Neural progenitor cell (in vitro differentiated cells): ENCODE measurements at regions not wholly inside any gene's neighbourhood (a gene's known extent, or its start where the extent isn't known, plus 50 kb on each side); places are given as distances from the start of the nearest gene placed in this dataset.

Source experiments
- CTCF ChIP-seq: fragments of 200-600 bp; sonication (generic); IDR thresholded peaks from 2 replicates; pipeline ENCODE4 v1.5.1; 2017; ENCODE audit warnings: antibody characterized with exemption, mild to moderate bottlenecking
- EZH2 ChIP-seq: fragments of 200-600 bp; sonication (generic); IDR thresholded peaks from 2 replicates; pipeline ENCODE4 v1.6.1; 2017; ENCODE audit warnings: antibody characterized with exemption, mild to moderate bottlenecking, moderate library complexity

DNA sequence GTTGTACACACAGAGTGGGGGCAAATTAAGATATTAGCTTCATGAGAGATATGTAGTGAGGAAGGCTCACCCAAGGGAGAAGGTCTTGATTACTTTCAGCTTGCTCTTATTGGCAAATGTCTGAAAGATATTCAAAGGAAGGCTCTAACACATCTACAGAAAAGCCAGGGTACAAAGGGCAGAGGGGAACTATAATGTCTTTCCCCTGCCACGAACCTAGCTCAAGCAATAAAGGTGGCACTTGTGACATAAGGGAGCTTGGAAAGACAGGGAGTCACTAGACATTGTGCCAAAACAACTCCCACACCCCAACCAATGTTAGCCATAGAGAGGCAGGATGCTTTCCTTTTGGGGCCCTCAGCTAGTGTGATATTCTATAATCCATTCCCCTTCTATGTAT lies 52.2 kb upstream of the SOX9 start:
- TF ChIP-seq EZH2 (no peak), CTCF (no peak)
